NB4 (cell line): ENCODE measurements at regions not wholly inside any gene's neighbourhood (a gene's known extent, or its start where the extent isn't known, plus 50 kb on each side); places are given as distances from the start of the nearest gene placed in this dataset.

Source experiments
- DNase-seq: peaks from one replicate; pipeline ENCODE4 v3.0.0; 2010; ENCODE audit warnings: low read depth
- H3K4me3 ChIP-seq: one replicate; pipeline ENCODE4 v1.5.1; 2011; ENCODE audit warnings: mild to moderate bottlenecking, low read depth, low read length, moderate library complexity
- CTCF ChIP-seq: IDR thresholded peaks from one replicate; pipeline ENCODE4 v1.5.1; 2012; ENCODE audit warnings: low read depth, low read length
- MAX ChIP-seq: IDR thresholded peaks from 2 replicates; pipeline ENCODE4 v1.6.1; 2011; ENCODE audit warnings: low read depth, low read length
- MYC ChIP-seq: IDR thresholded peaks from 2 replicates; pipeline ENCODE4 v1.6.1; 2011; ENCODE audit warnings: low read depth, low read length
- POLR2A ChIP-seq: IDR thresholded peaks from 2 replicates; pipeline ENCODE4 v1.6.1; 2011; ENCODE audit warnings: mild to moderate bottlenecking; ENCODE audit not compliant: insufficient read length; ENCODE audit errors: extremely low read depth

- no peak for DNase-seq
- TF ChIP-seq POLR2A (no peak), CTCF (no peak), MYC (no peak), MAX (no peak)
- H3K4me3 ChIP-seq = no peak overlapping the region
These were observed 64.3 kb upstream of the EPS8L3 start for GRCh38 chr1:109827986-109828385.

GRCh38 chr1:109827466-109827865, 63.7 kb upstream of the EPS8L3 start:
- TF ChIP-seq CTCF = no peak
- no peak for TF ChIP-seq MAX
- no peak for TF ChIP-seq POLR2A
- TF ChIP-seq MYC = no peak
- DNase-seq = no peak
- H3K4me3 ChIP-seq = no peak overlapping the region

GRCh38 chr1:109826930-109827349, 63.2 kb upstream of the EPS8L3 start:
- H3K4me3 ChIP-seq = no peak overlapping the region
- TF ChIP-seq MAX (no peak), MYC (no peak), POLR2A (no peak), CTCF (no peak)
- DNase-seq = no peak

GRCh38 chr1:109826446-109826845, 62.7 kb upstream of the EPS8L3 start:
- no peak for TF ChIP-seq MAX
- no peak for TF ChIP-seq CTCF
- TF ChIP-seq MYC = no peak
- TF ChIP-seq POLR2A = no peak
- no peak for DNase-seq
- H3K4me3 ChIP-seq = no peak overlapping the region

GRCh38 chr1:109824349-109825115, 60.8 kb upstream of the EPS8L3 start:
- DNase-seq = no peak
- H3K4me3 ChIP-seq = no peak overlapping the region
- TF ChIP-seq POLR2A = no peak
- TF ChIP-seq CTCF = no peak
- no peak for TF ChIP-seq MAX
- TF ChIP-seq MYC = no peak
